HCT116 (cell line): ENCODE measurements at regions not wholly inside any gene's neighbourhood (a gene's known extent, or its start where the extent isn't known, plus 50 kb on each side); places are given as distances from the start of the nearest gene placed in this dataset.

Experiments used
- ATAC-seq: fragments of 200-7000 bp; cut with Tn5 transposase; 2 replicates; pipeline ENCODE4 v1.9.1; 2020; ENCODE audit warnings: mild to moderate bottlenecking, moderate library complexity
- BruUV-seq: library from RNA; stranded (reverse); fragments of 400-500 nt; replicated peaks from 2 replicates; lab custom pipeline; 2021; lab: Mats Ljungman, UMichigan
- CTCF ChIA-PET: fragments of 300-600 bp; sonication (Branson Sonifier 250); formaldehyde crosslinking; loops from one replicate; lab custom pipeline; 2021; ENCODE audit warnings: antibody characterized with exemption; lab: Charles Lee
- POLR2A ChIA-PET: fragments of 300-600, 350-600 bp; sonication (Branson Sonifier 250); formaldehyde crosslinking; loops from one replicate; lab custom pipeline; 2021; ENCODE audit warnings: antibody characterized with exemption; lab: Charles Lee
- RAD21 ChIA-PET, 2 experiments: fragments of 300-600 bp; sonication (Branson Sonifier 250); formaldehyde crosslinking; loops; one replicate each; lab custom pipeline; 2023; ENCODE audit warnings: low total read pairs in 2 of 2; ENCODE audit not compliant: uncharacterized antibody in 2 of 2, unreplicated experiment in 2 of 2, low non-redundant PET in 1 of 2; lab: Charles Lee
- DNase-seq: peaks from one replicate; pipeline ENCODE4 v3.0.0-alpha.2; 2010; ENCODE audit warnings: low read depth, low spot score
- H2AFZ ChIP-seq: fragments of 200-600 bp; shearing (Covaris generic), sonication (generic); 2 replicates; pipeline ENCODE4 v1.6.1; 2017; ENCODE audit warnings: low read depth, mixed run types, mixed read lengths, antibody characterized with exemption, low read length; ENCODE audit not compliant: poor library complexity, severe bottlenecking
- H3K27ac ChIP-seq: 2 replicates; pipeline ENCODE4 v1.5.1; 2012; ENCODE audit warnings: low read depth, low read length
- H3K27me3 ChIP-seq: fragments of 200-600 bp; sonication (generic); 2 replicates; pipeline ENCODE4 v1.6.1; 2016; ENCODE audit warnings: mixed run types, low read length, mixed read lengths; ENCODE audit not compliant: insufficient read depth
- H3K36me3 ChIP-seq, 2 experiments: fragments of 200-500 bp in 1 of 2; fragments of 200-600 bp in 1 of 2; sonication (Bioruptor generic) in 1 of 2; sonication (generic) in 1 of 2; 2 replicates each; pipeline versions ENCODE4 v1.5.1 to v1.6.1; 2014 to 2016; ENCODE audit warnings: low read length in 2 of 2, inconsistent platforms in 1 of 2, mixed read lengths in 1 of 2, mixed run types in 1 of 2; ENCODE audit not compliant: insufficient read depth in 2 of 2, control insufficient read depth in 1 of 2
- H3K4me1 ChIP-seq, 2 experiments: fragments of 200-600 bp in 1 of 2; sonication (generic) in 1 of 2; 2 replicates each; pipeline versions ENCODE4 v1.5.1 to v1.6.1; 2012 to 2017; ENCODE audit warnings: low read length in 2 of 2, inconsistent platforms in 1 of 2, mild to moderate bottlenecking in 1 of 2, mixed read lengths in 1 of 2, mixed run types in 1 of 2, moderate library complexity in 1 of 2; ENCODE audit not compliant: insufficient read depth in 2 of 2, control insufficient read depth in 1 of 2
- H3K4me2 ChIP-seq: fragments of 200-600 bp; sonication (generic); 2 replicates; pipeline ENCODE4 v1.6.1; 2017; ENCODE audit warnings: mixed run types, low read length, mixed read lengths
- H3K4me3 ChIP-seq, 2 experiments: fragments of 200-600 bp in 1 of 2; sonication (generic) in 1 of 2; replicated peaks in 1 of 2; 2 replicates each; pipeline ENCODE4 v1.5.1; 2011 to 2016; ENCODE audit warnings: low read length in 2 of 2, control low read depth in 1 of 2, low read depth in 1 of 2, mild to moderate bottlenecking in 1 of 2, mixed read lengths in 1 of 2, mixed run types in 1 of 2
- H3K79me2 ChIP-seq: fragments of 200-600 bp; sonication (generic); 2 replicates; pipeline ENCODE4 v1.6.1; 2017; ENCODE audit warnings: mild to moderate bottlenecking, mixed run types, low read length, moderate library complexity, mixed read lengths; ENCODE audit not compliant: insufficient read depth
- H3K9ac ChIP-seq: fragments of 200-600 bp; sonication (generic); 2 replicates; pipeline ENCODE4 v1.6.1; 2016; ENCODE audit warnings: low read length, mixed read lengths
- H3K9me2 ChIP-seq: fragments of 200-600 bp; sonication (generic), shearing (Covaris generic); 2 replicates; pipeline ENCODE4 v1.6.1; 2017; ENCODE audit warnings: mixed run types, mild to moderate bottlenecking, moderate library complexity; ENCODE audit not compliant: insufficient read depth
- H3K9me3 ChIP-seq, 2 experiments: fragments of 200-500 bp in 1 of 2; fragments of 200-600 bp in 1 of 2; sonication (Bioruptor generic) in 1 of 2; sonication (generic) in 1 of 2; 2 replicates each; pipeline ENCODE4 v1.6.1; 2014 to 2017; ENCODE audit warnings: low read length in 2 of 2, mixed read lengths in 2 of 2, inconsistent platforms in 1 of 2, low read depth in 1 of 2, mild to moderate bottlenecking in 1 of 2, mixed run types in 1 of 2, moderate library complexity in 1 of 2; ENCODE audit not compliant: control insufficient read depth in 1 of 2, insufficient read depth in 1 of 2
- H4K20me1 ChIP-seq: fragments of 200-600 bp; sonication (generic), shearing (Covaris generic); 2 replicates; pipeline ENCODE4 v1.6.1; 2017; ENCODE audit warnings: mixed run types, mild to moderate bottlenecking, moderate library complexity; ENCODE audit not compliant: insufficient read depth
- ATF3 ChIP-seq: IDR thresholded peaks from 2 replicates; pipeline ENCODE4 v1.6.1; 2012
- CBX3 ChIP-seq: IDR thresholded peaks from 2 replicates; pipeline ENCODE4 v1.6.1; 2012; ENCODE audit warnings: low read depth
- CTCF ChIP-seq, 3 experiments: fragments of 200-600 bp in 1 of 3; sonication (generic) in 1 of 3; IDR thresholded peaks in 2 of 3; conservative IDR thresholded peaks in 1 of 3; 2 replicates each; pipeline ENCODE4 v1.5.1; 2012 to 2017; ENCODE audit warnings: low read depth in 2 of 3, low read length in 2 of 3, antibody characterized with exemption in 1 of 3, borderline replicate concordance in 1 of 3, control low read depth in 1 of 3, mild to moderate bottlenecking in 1 of 3, mixed read lengths in 1 of 3, mixed run types in 1 of 3, moderate library complexity in 1 of 3; ENCODE audit not compliant: insufficient read depth in 1 of 3
- ELF1 ChIP-seq: IDR thresholded peaks from 2 replicates; pipeline ENCODE4 v1.6.1; 2012; ENCODE audit warnings: low read depth, borderline replicate concordance
- EZH2phosphoT487 ChIP-seq: fragments of 200-600 bp; IDR thresholded peaks from 2 replicates; pipeline ENCODE4 v1.6.1; 2018; ENCODE audit warnings: antibody characterized with exemption, borderline replicate concordance
- FOSL1 ChIP-seq: IDR thresholded peaks from 2 replicates; pipeline ENCODE4 v1.6.1; 2012; ENCODE audit warnings: low read depth
- MAX ChIP-seq: IDR thresholded peaks from 2 replicates; pipeline ENCODE4 v1.6.1; 2012
- SIN3A ChIP-seq: IDR thresholded peaks from 2 replicates; pipeline ENCODE4 v1.6.1; 2012; ENCODE audit warnings: low read depth
- SP1 ChIP-seq: IDR thresholded peaks from 2 replicates; pipeline ENCODE4 v1.6.1; 2012; ENCODE audit warnings: low read depth
- YY1 ChIP-seq: IDR thresholded peaks from 2 replicates; pipeline ENCODE4 v1.6.1; 2011; ENCODE audit warnings: low read length, low read depth, moderate library complexity, mild to moderate bottlenecking; ENCODE audit not compliant: insufficient replicate concordance; ENCODE audit errors: extremely low read depth
- ZBTB33 ChIP-seq: IDR thresholded peaks from 2 replicates; pipeline ENCODE4 v1.6.1; 2011; ENCODE audit warnings: mild to moderate bottlenecking, low read length, moderate library complexity; ENCODE audit not compliant: insufficient replicate concordance; ENCODE audit errors: extremely low read depth
- ZNF274 ChIP-seq: fragments of 200-500 bp; sonication (Bioruptor generic); IDR thresholded peaks from 2 replicates; pipeline ENCODE4 v1.6.1; 2014; ENCODE audit warnings: mild to moderate bottlenecking, low read depth, low read length, inconsistent platforms
- intact Hi-C: fragments of 100-400 bp; cut with micrococcal nuclease; formaldehyde crosslinking; loops from 2 replicates; pipeline ENCODE4 v1.10.0; 2022

- TF ChIP-seq ZBTB33, result no peak
- no peak for TF ChIP-seq ZNF274
- no peak for TF ChIP-seq FOSL1
- TF ChIP-seq CTCF (IDR thresholded peaks at IDR 0.05 in 2 of 3, conservative IDR thresholded peaks at IDR 0.05 in 1 of 3; ENCODE audit: borderline replicate concordance in 1 of 3, insufficient read depth in 1 of 3, low read depth in 2 of 3, low read length in 2 of 3), result no peak
- no peak for TF ChIP-seq YY1
- TF ChIP-seq MAX, result no peak
Observed at GRCh38 chr1:65688215-65688566, 104.5 kb upstream of the PDE4B start (continued).

- Histone ChIP-seq H2AFZ (no peak overlapping the region), H4K20me1 (no peaks in the 10 kb centered on the region), H3K27ac (no peak overlapping the region), H3K4me1 (no peaks in the 10 kb centered on the region), H3K79me2 (no peaks in the 10 kb centered on the region), H3K4me3 (no peak overlapping the region), H3K4me2 (no peak overlapping the region), H3K9me3 (no peaks in the 10 kb centered on the region), H3K9me2 (no peaks in the 10 kb centered on the region), H3K9ac (no peak overlapping the region), H3K27me3 (no peaks in the 10 kb centered on the region), H3K36me3 (no peaks in the 10 kb centered on the region)
- ATAC-seq (no peak), DNase-seq (no peak)
- ChIA-PET POLR2A (no interaction called here), RAD21 (no interaction called here), CTCF (interaction anchor here (1.8 kb wide), 1 partner anchor 11 kb away, joined by 4 read pairs; no protein-coding TSS in a partner anchor)
- intact Hi-C loops, result loop anchor here (10.0 kb wide), 1 partner anchor 1004 kb away; no protein-coding TSS in a partner anchor
- no TSS peak for BruUV-seq
- TF ChIP-seq SP1, result no peak
- no peak for TF ChIP-seq ELF1
- no peak for TF ChIP-seq FOSL1
- no peak for TF ChIP-seq SIN3A
- no peak for TF ChIP-seq CBX3
- no peak for TF ChIP-seq MAX
- no peak for TF ChIP-seq ATF3
- TF ChIP-seq CTCF (IDR thresholded peaks at IDR 0.05 in 2 of 3, conservative IDR thresholded peaks at IDR 0.05 in 1 of 3; ENCODE audit: borderline replicate concordance in 1 of 3, insufficient read depth in 1 of 3, low read depth in 2 of 3, low read length in 2 of 3), result no peak
- no peak for TF ChIP-seq EZH2phosphoT487
- no peak for TF ChIP-seq YY1
Observed at GRCh38 chr1:65688848-65689247, 103.8 kb upstream of the PDE4B start.
